ENCODE measurements at regions not wholly inside any gene's neighbourhood (a gene's known extent, or its start where the extent isn't known, plus 50 kb on each side); places are given as distances from the start of the nearest gene placed in this dataset.

- DNase-seq: no peak
Measured at GRCh38 chr11:91854780-91855179, 369.8 kb upstream of the FAT3 start.

GRCh38 chr11:91854171-91854570, 370.4 kb upstream of the FAT3 start:
- no peak for DNase-seq

- no peak for DNase-seq
Measured at GRCh38 chr11:91851908-91852307, 372.7 kb upstream of the FAT3 start.

DNA sequence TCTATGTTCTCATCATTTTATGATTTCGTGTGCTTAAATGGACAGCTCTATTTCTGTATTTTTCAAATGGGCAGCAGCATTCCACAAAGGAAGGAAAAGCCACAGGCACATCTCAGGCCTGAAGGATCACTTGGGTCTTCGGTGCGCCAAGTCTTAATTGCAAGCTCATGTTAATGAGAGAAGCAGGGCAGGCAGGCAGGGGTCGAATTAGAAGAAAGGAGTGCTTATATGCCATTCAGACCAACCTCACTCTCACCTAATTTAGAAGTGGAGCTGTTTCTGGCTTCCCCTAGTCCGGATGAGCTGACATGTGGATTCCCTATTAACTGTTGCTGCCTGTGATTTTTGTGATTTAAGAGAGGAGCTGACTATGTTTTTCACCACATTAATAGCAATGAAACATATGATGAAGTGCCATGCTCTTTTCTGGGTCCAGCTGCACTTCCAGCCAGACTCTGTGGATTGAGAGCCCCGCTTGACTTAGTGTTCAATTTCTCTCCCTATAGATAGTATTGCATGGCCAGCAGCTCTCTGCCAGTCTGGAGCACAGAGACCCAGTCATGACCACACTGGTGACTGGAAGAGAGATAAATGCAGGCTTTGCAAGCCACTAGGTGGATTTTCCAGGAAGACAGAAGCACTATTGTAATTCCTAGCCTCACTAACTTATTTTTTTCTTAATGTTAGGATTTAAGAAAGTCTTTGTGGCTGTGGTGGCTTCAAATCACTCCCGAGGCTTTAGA, 373.9 kb upstream of the FAT3 start:
- peak; percentile 74 for DNase-seq

GRCh38 chr11:91850021-91850420, 374.6 kb upstream of the FAT3 start:
- DNase-seq: no peak

GRCh38 chr11:91846649-91847048, 378.0 kb upstream of the FAT3 start:
- DNase-seq: no peak

- no peak for DNase-seq
Measured at GRCh38 chr11:91846002-91846401, 378.6 kb upstream of the FAT3 start.

DNA sequence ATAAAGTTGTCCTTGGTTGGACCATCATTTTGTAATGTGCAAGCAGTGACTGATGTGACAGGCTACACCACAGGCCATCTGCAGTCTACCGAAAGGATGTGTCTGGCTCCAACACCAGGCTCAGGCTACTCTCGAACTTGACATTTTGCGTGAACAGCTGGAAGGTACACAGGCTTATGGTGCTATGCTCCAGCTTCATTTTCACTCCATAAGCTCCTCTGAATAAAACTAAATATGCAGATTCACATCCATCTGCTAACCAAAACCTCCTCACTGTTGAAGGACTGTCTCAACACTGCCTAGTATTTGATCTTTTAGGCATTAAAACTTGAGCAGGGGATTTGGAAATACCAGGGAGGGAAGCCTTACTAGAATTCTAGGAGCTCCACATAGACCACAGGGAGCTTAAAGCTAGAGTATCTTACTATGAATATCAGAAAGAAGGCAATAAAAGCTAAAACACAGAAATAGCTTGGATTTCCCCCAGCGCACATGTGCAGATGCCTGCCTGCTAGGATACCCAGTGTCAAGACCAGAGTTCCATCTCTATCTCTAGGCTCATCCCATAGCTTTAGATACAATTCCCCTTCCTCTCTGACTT, 383.9 kb upstream of the FAT3 start:
- DNase-seq: no peak

- DNase-seq: no peak
Measured at GRCh38 chr11:91837411-91838330, 386.9 kb upstream of the FAT3 start.

DNA sequence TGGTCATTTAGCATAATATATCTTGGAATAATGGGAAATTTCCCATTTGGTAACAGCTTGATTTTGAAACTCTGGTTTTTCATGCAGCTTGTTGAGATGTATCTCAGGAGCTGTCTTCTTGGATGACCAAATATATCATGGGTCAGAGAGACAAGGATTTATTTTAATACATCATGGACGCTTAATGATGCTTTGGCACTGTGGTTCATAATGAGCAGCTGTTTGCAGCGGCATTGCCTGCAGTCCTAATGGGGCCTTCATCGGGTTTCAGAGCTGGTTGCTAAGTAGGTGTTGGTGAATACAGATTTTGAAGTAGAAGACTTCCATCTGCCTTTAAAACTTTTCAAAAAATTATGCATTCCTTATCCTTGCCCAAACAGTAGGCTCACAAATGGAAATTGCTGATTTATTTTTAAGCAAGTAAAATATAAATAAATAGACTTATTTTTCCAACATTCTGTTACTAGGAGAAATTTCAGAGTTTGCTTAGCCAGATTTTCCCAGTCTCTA, 389.5 kb upstream of the FAT3 start:
- DNase-seq: no peak

GRCh38 chr11:91828901-91829300, 395.7 kb upstream of the FAT3 start:
- no peak for DNase-seq

GRCh38 chr11:91825777-91826176, 398.8 kb upstream of the FAT3 start:
- no peak for DNase-seq

DNA sequence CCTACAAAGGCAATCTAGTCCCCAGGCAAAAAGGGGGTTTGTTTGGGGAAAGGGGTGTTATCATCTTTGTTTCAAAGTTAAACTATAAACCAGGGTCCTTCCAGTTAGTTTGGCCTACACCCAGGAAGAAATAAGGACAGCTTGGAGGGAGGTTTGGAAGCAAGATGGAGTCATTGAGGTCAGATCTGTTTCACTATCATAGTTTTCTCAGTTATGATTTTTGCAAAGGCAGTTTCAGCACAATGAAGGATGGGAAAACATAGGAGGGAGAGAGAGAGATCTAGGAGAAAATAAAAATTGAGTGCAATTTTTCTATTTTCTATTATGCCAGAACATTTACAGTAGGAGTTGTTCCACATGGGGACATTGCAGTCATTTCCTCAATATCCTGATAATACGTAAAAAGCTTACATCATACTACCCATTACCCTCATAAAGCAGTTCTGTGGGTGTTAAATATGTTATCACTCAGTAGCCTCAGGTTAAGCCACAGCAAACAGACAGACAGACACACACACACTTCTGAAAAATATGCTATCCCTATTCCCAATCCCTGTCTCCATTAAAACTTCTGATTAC, 401.3 kb upstream of the FAT3 start:
- no peak for DNase-seq

DNA sequence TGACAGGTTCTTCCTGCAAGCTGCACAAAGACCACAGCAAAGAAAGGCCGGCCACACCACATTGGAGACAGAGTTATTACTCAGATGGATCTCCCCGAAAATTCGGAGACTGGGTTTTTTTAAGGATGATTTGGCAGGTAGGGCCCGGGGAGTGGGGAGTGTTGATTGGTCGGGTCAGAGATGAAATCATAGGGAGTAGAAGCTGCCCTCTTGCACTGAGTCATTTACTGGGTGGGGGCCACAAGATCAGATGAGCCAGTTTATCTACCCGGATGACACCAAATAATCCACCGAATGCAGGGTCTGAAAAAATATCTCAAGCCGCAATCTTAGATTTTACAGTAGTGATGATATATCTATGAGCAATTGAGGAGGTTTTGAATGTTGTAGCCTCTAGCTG, 401.8 kb upstream of the FAT3 start:
- no peak for DNase-seq

DNA sequence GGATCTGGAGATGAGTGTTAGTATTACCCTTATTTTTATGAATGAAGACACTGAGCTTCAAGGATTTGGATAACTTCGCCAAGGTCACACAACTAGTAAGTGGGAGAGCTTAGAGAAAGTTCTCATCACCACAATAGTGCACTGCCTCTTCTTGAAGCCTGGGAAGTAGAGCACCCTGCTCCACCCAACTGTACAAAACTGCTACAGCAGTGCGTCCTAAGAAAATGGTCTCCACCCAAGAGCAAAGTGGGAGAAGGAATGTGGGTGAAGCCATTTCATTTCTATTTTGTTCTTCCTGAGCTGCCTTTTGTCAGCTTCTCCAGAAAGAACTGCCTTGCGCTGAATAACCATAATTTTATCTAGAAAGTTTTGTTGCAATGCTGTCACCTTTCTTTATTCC, 403.9 kb upstream of the FAT3 start:
- DNase-seq: no peak

DNA sequence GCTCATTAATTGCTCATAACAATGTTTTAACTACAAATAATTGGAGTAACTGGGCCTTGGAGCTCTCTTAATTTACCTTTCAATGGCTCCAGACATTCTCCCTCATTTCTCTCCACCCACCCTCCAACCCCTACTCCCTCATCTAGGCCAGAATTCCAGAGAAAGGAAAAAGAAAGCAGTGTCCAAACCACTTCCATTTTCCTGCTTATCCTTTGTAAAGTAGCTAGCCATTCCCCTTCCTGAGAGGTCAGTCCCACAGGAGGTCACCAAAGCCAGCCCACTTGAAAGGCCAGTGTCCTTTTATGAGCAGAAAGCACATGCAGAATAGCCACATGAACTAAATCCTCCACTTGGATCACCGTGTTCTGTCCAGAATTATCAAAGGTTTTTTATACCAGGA, 404.8 kb upstream of the FAT3 start:
- no peak for DNase-seq

DNA sequence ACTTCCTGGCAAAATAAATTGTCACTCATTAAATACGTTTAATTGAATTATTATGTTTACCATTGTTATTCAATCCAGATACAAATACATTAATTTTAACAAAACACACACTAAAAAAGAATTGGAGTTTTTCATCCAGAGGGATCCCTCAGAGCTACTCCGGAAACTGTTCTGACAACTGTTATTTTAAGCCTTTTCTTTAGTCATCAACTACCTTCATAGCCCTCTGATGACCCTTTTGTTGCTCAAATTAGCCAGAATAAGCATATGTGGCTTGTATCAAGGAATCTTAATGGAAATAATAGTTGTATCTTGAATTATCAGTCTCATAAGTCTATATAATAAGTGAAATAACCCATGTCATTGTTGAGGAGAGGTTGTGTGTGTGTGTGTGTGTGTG, 405.4 kb upstream of the FAT3 start:
- no peak for DNase-seq

DNA sequence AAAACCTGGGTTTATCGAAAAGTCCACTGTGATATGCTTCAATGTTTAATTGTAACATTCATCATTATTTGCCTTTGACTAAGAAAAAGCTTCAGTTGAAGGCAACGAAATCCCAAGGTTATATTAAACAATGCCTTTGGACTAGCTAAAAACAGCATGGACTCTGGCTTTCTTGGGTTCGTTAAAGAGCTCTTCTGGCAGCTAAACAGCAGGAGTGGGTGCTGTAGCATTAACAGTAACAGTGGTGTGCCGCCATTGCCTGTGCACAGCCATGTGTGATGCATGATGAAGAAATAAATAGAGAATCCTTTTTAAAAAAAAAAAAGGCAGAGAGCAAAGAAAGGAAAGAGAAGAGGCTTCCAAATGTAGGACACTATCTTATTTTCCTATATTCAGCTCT, 406.6 kb upstream of the FAT3 start:
- no peak for DNase-seq

DNA sequence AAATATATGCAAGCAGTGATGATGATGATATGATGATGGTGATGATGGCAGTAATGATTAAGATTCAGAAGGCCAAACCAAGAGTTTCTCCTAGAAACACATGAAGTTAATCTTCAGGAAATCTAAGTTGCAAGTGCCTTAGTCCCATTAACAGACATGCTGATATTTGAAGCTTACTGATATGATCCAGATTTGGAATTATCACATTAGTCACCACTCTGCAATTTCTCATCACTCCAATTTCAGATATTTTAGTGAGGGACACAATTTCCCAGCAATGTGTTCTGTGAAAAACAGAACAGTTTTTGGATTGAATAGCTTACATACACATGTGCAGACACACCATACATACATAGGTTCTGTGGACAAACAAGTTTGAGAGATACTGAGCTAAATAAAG, 411.4 kb upstream of the FAT3 start:
- no peak for DNase-seq

- no peak for DNase-seq
Measured at GRCh38 chr11:91810871-91811270, 413.7 kb upstream of the FAT3 start.

DNA sequence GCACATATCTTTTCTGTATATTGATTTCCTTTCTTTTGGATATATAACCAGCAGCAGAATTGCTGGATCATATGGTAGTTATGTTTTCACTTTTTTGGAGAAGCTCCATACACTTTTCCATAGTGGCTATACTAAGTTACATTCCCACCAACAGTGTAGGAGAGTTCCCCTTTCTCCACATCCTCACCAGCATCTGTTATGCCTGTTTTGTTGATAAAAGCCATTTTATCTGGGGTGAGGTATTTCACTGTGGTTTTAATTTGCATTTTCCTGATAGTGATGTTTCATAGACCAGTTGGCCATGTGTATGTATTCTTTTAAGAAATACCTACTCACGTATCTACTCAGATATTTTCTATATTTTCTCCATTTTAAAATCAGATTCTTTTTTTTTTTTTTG, 419.3 kb upstream of the FAT3 start:
- DNase-seq: no peak

DNA sequence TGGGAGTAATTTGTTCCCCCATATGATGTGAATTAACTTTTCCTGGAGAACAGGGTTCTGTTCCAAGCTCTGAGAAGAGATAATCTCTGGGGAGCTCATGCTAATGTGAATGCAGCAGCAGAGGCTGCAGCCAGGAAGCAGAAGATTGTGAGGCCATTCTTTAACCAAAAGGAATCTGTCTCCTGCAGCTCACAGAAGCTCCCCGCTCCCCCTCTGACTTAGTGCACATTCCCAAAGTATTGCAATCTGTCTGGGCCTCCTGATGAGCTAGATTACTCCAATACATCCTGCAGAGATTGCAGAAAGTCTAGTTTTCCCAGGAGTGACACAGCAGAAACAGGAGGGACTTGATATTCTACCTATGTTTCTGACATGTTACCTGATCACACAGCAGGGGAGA, 420.6 kb upstream of the FAT3 start:
- peak; percentile 49 for DNase-seq

GRCh38 chr11:91802475-91802874, 422.1 kb upstream of the FAT3 start:
- no peak for DNase-seq

Measured in femur (tissue), 1 donor.